ENCODE measurements at regions not wholly inside any gene's neighbourhood (a gene's known extent, or its start where the extent isn't known, plus 50 kb on each side); places are given as distances from the start of the nearest gene placed in this dataset.
A peak's percentile ranks its signal among the peaks of the same experiment; 100 is the strongest.
"Not testable (repeated sequence)": the region's sequence is repeated elsewhere in the genome, so short reads cannot be mapped to it uniquely, and the experiment has no call there.

DNA sequence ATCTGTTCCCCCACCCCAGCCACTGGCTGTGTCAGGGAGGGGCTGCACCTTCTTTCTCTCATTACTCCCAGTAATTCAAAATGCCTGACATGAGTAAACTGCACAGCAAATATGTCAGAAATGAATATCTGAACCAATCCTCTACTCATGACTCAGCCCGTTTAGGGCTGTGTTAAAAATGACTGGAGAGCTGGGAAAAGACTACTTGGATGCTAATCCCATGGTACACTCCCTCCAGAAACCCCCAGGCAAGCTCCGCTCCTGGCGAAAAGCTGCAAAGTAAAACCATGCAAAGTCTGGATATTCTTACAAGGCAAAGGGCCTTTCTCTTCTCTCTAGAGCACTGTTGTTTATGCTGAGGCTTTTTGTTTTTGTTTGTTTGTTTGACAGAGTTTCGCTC lies 448.1 kb upstream of the DYNLRB2 start:
- Mint-ChIP-seq H3K9me3 (peaks cover 0 to 3% (median 2%) of the 10 kb centered on the region in 7 donors), H3K4me3 (no peak overlapping the region), H3K27me3 (peaks cover 8% of the 10 kb centered on the region), H3K36me3 (no peaks in the 10 kb centered on the region), H3K27ac (no peak overlapping the region), H3K4me1 (peaks cover 0 to 2% (median 0%) of the 10 kb centered on the region in 4 donors)
- no peak overlapping the region for H3K27ac ChIP-seq (ENCODE audit: insufficient read depth, low read length, poor library complexity, severe bottlenecking)
- no peaks in the 10 kb centered on the region for H3K36me3 ChIP-seq (ENCODE audit: control insufficient read depth, insufficient read depth, low read length)
- H3K27me3 ChIP-seq (ENCODE audit: control insufficient read depth, insufficient read depth, low read length), result peaks cover 4% of the 10 kb centered on the region
- ATAC-seq (ENCODE audit: low read depth in 2 of 2) (no peak), DNase-seq (no peak)
- H3K4me1 ChIP-seq (ENCODE audit: control insufficient read depth, insufficient read depth, low read length, poor library complexity, severe bottlenecking), result no peaks in the 10 kb centered on the region
- H3K4me3 ChIP-seq (ENCODE audit: low read depth, low read length), result no peak overlapping the region
- H3K9me3 ChIP-seq (ENCODE audit: control insufficient read depth in 2 of 2, low read length in 2 of 2), result no peaks in the 10 kb centered on the region

DNA sequence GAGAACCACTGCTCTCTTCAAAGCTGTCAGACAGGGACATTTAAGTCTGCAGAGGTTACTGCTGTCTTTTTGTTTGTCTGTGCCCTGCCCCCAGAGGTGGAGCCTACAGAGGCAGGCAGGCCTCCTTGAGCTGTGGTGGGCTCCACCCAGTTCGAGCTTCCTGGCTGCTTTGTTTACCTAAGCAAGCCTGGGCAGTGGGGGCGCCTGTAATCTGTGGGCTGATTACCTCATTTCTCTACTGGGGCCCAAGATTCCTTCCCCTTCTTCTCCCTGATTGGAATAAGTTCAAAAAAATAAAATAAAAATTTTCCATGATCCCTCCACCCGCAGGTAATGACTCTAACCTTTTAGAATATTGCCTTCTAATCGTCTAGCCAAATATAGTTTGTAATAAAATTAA lies 449.3 kb upstream of the DYNLRB2 start:
- H3K27me3 ChIP-seq (ENCODE audit: control insufficient read depth, insufficient read depth, low read length); H3K9me3 Mint-ChIP-seq; H3K9me3 ChIP-seq (ENCODE audit: control insufficient read depth in 2 of 2, low read length in 2 of 2); H3K4me1 Mint-ChIP-seq; H3K36me3 ChIP-seq (ENCODE audit: control insufficient read depth, insufficient read depth, low read length); H3K4me1 ChIP-seq (ENCODE audit: control insufficient read depth, insufficient read depth, low read length, poor library complexity, severe bottlenecking); H3K27ac Mint-ChIP-seq; H3K36me3 Mint-ChIP-seq; ATAC-seq (ENCODE audit: low read depth in 2 of 2); H3K4me3 Mint-ChIP-seq; DNase-seq; H3K27me3 Mint-ChIP-seq; H3K27ac ChIP-seq (ENCODE audit: insufficient read depth, low read length, poor library complexity, severe bottlenecking); H3K4me3 ChIP-seq (ENCODE audit: low read depth, low read length): not testable (repeated sequence)

DNA sequence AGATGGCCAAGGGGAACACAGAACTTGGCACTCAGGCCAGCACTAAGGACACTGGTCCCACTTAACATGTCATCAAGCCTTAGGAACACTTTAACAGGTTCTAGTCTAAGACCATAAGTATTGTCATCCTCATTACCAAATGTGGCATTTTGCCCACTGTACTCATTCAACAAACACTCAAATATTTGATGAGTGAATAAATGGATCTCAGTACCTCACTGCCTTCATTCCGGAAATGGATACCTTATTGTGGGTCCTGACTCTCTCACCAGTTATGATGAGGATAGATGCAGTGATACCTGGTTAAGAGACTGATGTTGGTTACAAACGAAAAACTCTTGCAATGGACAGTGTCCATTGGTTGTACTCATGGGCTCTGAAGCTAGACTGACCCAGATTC lies 455.2 kb upstream of the DYNLRB2 start:
- no peaks in the 10 kb centered on the region for H3K36me3 Mint-ChIP-seq
- Histone ChIP-seq H3K4me1 (ENCODE audit: control insufficient read depth, insufficient read depth, low read length, poor library complexity, severe bottlenecking) (no peaks in the 10 kb centered on the region), H3K9me3 (ENCODE audit: control insufficient read depth in 2 of 2, low read length in 2 of 2) (no peaks in the 10 kb centered on the region), H3K27ac (ENCODE audit: insufficient read depth, low read length, poor library complexity, severe bottlenecking) (no peak overlapping the region), H3K4me3 (ENCODE audit: low read depth, low read length) (no peak overlapping the region), H3K36me3 (ENCODE audit: control insufficient read depth, insufficient read depth, low read length) (no peaks in the 10 kb centered on the region), H3K27me3 (ENCODE audit: control insufficient read depth, insufficient read depth, low read length) (no peaks in the 10 kb centered on the region)
- peaks cover 5% of the 10 kb centered on the region for H3K27me3 Mint-ChIP-seq
- ATAC-seq (ENCODE audit: low read depth in 2 of 2) (no peak), DNase-seq (no peak)
- no peak overlapping the region for H3K27ac Mint-ChIP-seq
- H3K4me3 Mint-ChIP-seq, result no peak overlapping the region
- no peaks in the 10 kb centered on the region for H3K4me1 Mint-ChIP-seq
- peaks cover 0 to 5% (median 0%) of the 10 kb centered on the region in 7 donors for H3K9me3 Mint-ChIP-seq

DNA sequence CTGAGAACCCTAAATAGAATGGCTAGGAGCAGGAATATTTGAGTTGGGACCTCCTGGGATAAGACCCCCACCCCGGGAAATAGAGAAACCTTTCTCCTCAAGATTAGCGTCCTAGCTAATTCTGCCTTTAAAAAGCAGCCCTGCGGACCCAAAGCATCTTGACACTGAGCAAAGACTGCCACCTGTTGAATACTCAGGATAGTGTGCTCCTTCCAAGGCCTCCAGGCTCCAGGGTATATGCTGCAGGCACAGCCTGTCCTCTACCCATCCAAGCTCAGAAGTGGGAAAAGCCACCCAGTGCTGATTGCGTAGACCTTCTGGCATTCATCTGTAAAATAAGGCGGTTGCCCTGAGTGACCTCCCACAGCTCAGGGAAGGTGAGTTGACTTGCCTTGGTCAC lies 456.2 kb upstream of the DYNLRB2 start:
- H3K4me3 Mint-ChIP-seq, result no peak overlapping the region
- H3K36me3 ChIP-seq (ENCODE audit: control insufficient read depth, insufficient read depth, low read length), result no peaks in the 10 kb centered on the region
- no peak for ATAC-seq (ENCODE audit: low read depth in 2 of 2)
- DNase-seq, result peak in 1 of 3 donors; percentile 33
- no peaks in the 10 kb centered on the region for H3K4me1 Mint-ChIP-seq
- H3K4me1 ChIP-seq (ENCODE audit: control insufficient read depth, insufficient read depth, low read length, poor library complexity, severe bottlenecking), result no peaks in the 10 kb centered on the region
- H3K27ac ChIP-seq (ENCODE audit: insufficient read depth, low read length, poor library complexity, severe bottlenecking), result no peak overlapping the region
- H3K27ac Mint-ChIP-seq, result no peak overlapping the region
- H3K27me3 Mint-ChIP-seq, result peaks cover 5% of the 10 kb centered on the region
- no peak overlapping the region for H3K4me3 ChIP-seq (ENCODE audit: low read depth, low read length)
- peaks cover 0 to 5% (median 0%) of the 10 kb centered on the region in 7 donors for H3K9me3 Mint-ChIP-seq
- no peaks in the 10 kb centered on the region for H3K27me3 ChIP-seq (ENCODE audit: control insufficient read depth, insufficient read depth, low read length)
- no peaks in the 10 kb centered on the region for H3K36me3 Mint-ChIP-seq
- H3K9me3 ChIP-seq (ENCODE audit: control insufficient read depth in 2 of 2, low read length in 2 of 2), result no peaks in the 10 kb centered on the region

DNA sequence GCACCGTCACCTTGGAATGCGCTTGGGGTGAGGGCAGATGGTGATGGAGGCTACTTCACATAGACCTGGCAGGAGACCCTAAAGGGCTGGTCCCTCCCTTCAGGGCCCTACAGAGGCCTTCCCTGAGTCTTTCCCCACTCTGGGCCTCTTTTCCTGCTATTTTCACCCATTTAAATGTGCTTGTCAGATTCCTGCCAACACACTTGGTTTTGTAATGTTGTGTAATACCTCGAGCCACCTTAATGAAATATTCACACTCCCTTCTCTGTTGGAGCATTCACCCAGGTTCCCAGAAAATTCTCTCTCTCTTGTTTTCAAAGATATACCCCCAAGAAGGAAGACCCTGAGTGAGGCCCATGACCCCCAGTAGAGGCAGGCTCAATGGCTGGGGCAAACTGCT lies 456.6 kb upstream of the DYNLRB2 start:
- Histone ChIP-seq H3K27ac (ENCODE audit: insufficient read depth, low read length, poor library complexity, severe bottlenecking) (no peak overlapping the region), H3K27me3 (ENCODE audit: control insufficient read depth, insufficient read depth, low read length) (no peaks in the 10 kb centered on the region), H3K4me1 (ENCODE audit: control insufficient read depth, insufficient read depth, low read length, poor library complexity, severe bottlenecking) (no peaks in the 10 kb centered on the region), H3K36me3 (ENCODE audit: control insufficient read depth, insufficient read depth, low read length) (no peaks in the 10 kb centered on the region), H3K4me3 (ENCODE audit: low read depth, low read length) (no peak overlapping the region), H3K9me3 (ENCODE audit: control insufficient read depth in 2 of 2, low read length in 2 of 2) (no peaks in the 10 kb centered on the region)
- Mint-ChIP-seq H3K4me3 (no peak overlapping the region), H3K9me3 (peaks cover 0 to 5% (median 0%) of the 10 kb centered on the region in 7 donors), H3K36me3 (no peaks in the 10 kb centered on the region), H3K4me1 (no peaks in the 10 kb centered on the region), H3K27me3 (peaks cover 5% of the 10 kb centered on the region), H3K27ac (no peak overlapping the region)
- DNase-seq, result no peak
- ATAC-seq (ENCODE audit: low read depth in 2 of 2), result no peak

DNA sequence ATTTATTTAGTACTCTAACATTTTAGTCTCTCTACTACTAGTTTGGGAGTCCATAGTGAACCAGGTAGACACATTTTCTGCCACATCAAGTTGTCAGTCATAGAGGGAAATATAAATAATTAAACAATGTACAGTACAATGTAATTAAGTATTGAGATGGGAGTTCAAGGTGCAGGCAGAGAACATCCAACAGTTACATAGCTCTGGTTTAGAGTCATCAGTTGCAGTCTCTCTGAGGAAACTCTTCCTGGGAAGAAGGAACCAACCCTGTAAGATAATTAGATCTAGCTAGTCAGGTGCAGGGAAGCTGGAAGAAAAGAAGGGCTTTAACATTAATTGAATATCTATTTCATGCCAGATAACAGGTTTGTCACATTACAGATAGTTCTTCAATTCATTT lies 457.9 kb upstream of the DYNLRB2 start:
- H3K27ac ChIP-seq (ENCODE audit: insufficient read depth, low read length, poor library complexity, severe bottlenecking), result no peak overlapping the region
- H3K36me3 Mint-ChIP-seq, result no peaks in the 10 kb centered on the region
- peaks cover 0 to 5% (median 0%) of the 10 kb centered on the region in 7 donors for H3K9me3 Mint-ChIP-seq

DNA sequence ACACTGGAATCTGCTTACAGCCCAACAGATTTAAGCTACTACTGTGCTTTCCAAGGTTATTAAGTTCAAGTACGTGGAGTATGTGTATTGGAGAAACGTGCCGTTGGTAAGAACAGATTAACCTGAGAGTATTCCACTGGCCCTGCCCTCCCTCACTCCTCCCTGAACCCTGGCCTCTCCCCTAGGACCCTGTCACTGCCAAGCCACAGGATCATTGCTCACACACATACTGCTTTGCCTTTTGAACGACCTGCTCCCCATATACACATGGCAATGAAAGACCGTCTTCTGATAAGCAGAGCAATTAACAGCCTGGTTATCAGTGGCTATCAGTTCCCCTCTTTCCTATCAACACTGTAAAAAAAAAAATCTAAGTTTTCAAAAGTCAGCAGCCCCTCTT lies 458.9 kb upstream of the DYNLRB2 start:
- Histone ChIP-seq H3K4me3 (ENCODE audit: low read depth, low read length) (no peak overlapping the region), H3K4me1 (ENCODE audit: control insufficient read depth, insufficient read depth, low read length, poor library complexity, severe bottlenecking) (no peaks in the 10 kb centered on the region), H3K9me3 (ENCODE audit: control insufficient read depth in 2 of 2, low read length in 2 of 2) (no peaks in the 10 kb centered on the region), H3K27me3 (ENCODE audit: control insufficient read depth, insufficient read depth, low read length) (no peaks in the 10 kb centered on the region), H3K36me3 (ENCODE audit: control insufficient read depth, insufficient read depth, low read length) (no peaks in the 10 kb centered on the region), H3K27ac (ENCODE audit: insufficient read depth, low read length, poor library complexity, severe bottlenecking) (no peak overlapping the region)
- Mint-ChIP-seq H3K4me1 (no peaks in the 10 kb centered on the region), H3K4me3 (no peak overlapping the region), H3K9me3 (peaks cover 0 to 5% (median 0%) of the 10 kb centered on the region in 7 donors), H3K36me3 (no peaks in the 10 kb centered on the region), H3K27ac (no peak overlapping the region), H3K27me3 (peaks cover 5% of the 10 kb centered on the region)
- no peak for ATAC-seq (ENCODE audit: low read depth in 2 of 2)
- no peak for DNase-seq

More for the DNA sequence above, 457.9 kb upstream of the DYNLRB2 start:
- peaks cover 5% of the 10 kb centered on the region for H3K27me3 Mint-ChIP-seq
- Histone ChIP-seq H3K4me1 (ENCODE audit: control insufficient read depth, insufficient read depth, low read length, poor library complexity, severe bottlenecking) (no peaks in the 10 kb centered on the region), H3K27me3 (ENCODE audit: control insufficient read depth, insufficient read depth, low read length) (no peaks in the 10 kb centered on the region), H3K36me3 (ENCODE audit: control insufficient read depth, insufficient read depth, low read length) (no peaks in the 10 kb centered on the region), H3K4me3 (ENCODE audit: low read depth, low read length) (no peak overlapping the region), H3K9me3 (ENCODE audit: control insufficient read depth in 2 of 2, low read length in 2 of 2) (no peaks in the 10 kb centered on the region)
- DNase-seq (no peak), ATAC-seq (ENCODE audit: low read depth in 2 of 2) (no peak)
- H3K27ac Mint-ChIP-seq, result no peak overlapping the region
- H3K4me1 Mint-ChIP-seq, result no peaks in the 10 kb centered on the region
- H3K4me3 Mint-ChIP-seq, result no peak overlapping the region

DNA sequence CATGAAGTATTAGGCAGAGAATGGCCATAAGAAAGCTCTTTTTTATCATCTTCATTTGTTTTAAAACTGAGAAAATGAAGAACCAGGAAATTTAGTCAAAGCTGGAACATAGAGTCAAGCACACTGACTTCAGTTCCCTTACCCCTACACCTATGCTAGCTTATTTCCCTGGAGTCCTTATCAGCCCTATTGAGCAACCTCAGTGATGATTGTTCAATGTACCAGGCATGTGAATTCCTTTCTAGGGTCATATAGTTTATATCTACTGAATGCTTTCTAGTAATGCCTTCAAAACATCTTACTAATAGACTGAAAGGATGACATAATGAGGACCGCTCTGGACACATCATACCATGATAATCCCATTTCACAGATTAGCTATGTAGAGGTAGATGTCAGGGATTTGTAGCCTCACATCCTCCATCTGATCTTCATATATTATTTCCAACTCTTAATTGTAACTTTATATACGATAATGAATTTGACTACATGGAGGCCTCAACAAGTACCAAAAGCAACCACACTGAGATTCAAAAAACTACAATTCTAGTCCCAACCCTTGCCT lies 460.4 kb upstream of the DYNLRB2 start:
- Mint-ChIP-seq H3K27me3 (peaks cover 5% of the 10 kb centered on the region), H3K27ac (no peak overlapping the region), H3K4me3 (no peak overlapping the region), H3K36me3 (no peaks in the 10 kb centered on the region), H3K9me3 (peaks cover 0 to 5% (median 0%) of the 10 kb centered on the region in 7 donors), H3K4me1 (no peaks in the 10 kb centered on the region)
- DNase-seq (no peak), ATAC-seq (ENCODE audit: low read depth in 2 of 2) (no peak)
- Histone ChIP-seq H3K4me1 (ENCODE audit: control insufficient read depth, insufficient read depth, low read length, poor library complexity, severe bottlenecking) (no peaks in the 10 kb centered on the region), H3K27me3 (ENCODE audit: control insufficient read depth, insufficient read depth, low read length) (no peaks in the 10 kb centered on the region), H3K36me3 (ENCODE audit: control insufficient read depth, insufficient read depth, low read length) (no peaks in the 10 kb centered on the region), H3K27ac (ENCODE audit: insufficient read depth, low read length, poor library complexity, severe bottlenecking) (no peak overlapping the region), H3K4me3 (ENCODE audit: low read depth, low read length) (no peak overlapping the region), H3K9me3 (ENCODE audit: control insufficient read depth in 2 of 2, low read length in 2 of 2) (no peaks in the 10 kb centered on the region)

Measured in CD4-positive, CD25-positive, alpha-beta regulatory T cell (primary cell).